Brain microvascular endothelial cell (primary cell): ENCODE measurements at regions not wholly inside any gene's neighbourhood (a gene's known extent, or its start where the extent isn't known, plus 50 kb on each side); places are given as distances from the start of the nearest gene placed in this dataset.

Experiments used
- DNase-seq: peaks from one replicate; pipeline ENCODE4 v3.0.0-alpha.2; 2020
- H3K27ac ChIP-seq: fragments of 250-450 bp; sonication (Bioruptor Pico); 2 replicates; pipeline ENCODE4 v1.5.1; 2020; ENCODE audit warnings: mild to moderate bottlenecking, moderate library complexity
- H3K27me3 ChIP-seq: fragments of 250-450 bp; sonication (Bioruptor Pico); replicated peaks from 2 replicates; pipeline ENCODE4 v1.5.1; 2020; ENCODE audit warnings: mild to moderate bottlenecking
- H3K36me3 ChIP-seq: fragments of 250-450 bp; sonication (Bioruptor Pico); replicated peaks from 2 replicates; pipeline ENCODE4 v1.5.1; 2020; ENCODE audit warnings: mild to moderate bottlenecking
- H3K4me3 ChIP-seq: 2 replicates; pipeline ENCODE4 v1.5.1; 2011; ENCODE audit warnings: low read depth, mild to moderate bottlenecking, control low read depth, low read length, moderate library complexity
- in situ Hi-C: cut with HindIII; loops from 2 replicates; pipeline ENCODE4 v1.10.0; 2017; ENCODE audit warnings: low sequenced_read_pairs, low pct_ligation_motif_present
- TF ChIP-seq, protein P1 (sequence below): IDR thresholded peaks from 2 replicates; pipeline ENCODE4 v1.5.1; 2011; ENCODE audit warnings: low read depth, mild to moderate bottlenecking, moderate library complexity, low read length, control low read depth, inconsistent platforms; ENCODE audit errors: missing control alignments

DNA sequence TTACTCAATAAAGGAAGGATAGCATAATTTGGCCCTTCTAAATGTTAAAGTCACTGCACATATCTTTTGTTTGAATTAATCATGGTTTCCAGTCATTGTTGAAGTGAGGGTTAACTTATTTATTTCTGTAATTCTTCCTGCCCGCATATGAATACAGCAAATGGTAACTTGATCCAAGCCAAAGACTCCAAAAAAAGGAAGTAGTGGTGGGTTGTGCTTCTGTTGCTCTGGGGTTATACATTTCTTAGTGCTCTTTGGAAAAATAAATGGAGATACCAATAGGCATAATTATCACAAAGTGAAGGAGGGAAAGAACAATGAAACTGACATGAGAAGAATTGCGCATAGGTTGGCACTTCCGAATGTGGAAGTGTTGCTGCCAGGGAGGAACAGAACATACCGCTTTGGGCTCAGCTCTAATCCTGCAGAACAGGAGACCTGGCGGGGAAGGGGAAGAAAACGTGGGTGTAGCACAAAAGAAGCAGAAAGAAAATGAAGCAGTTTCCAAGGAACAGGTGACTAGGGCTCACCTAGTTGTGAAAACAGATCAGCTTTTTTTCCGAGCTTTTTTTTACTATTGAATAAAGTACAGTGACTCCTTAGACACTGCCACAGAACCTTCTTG lies 69.7 kb upstream of the TAF11L2 start:
- TF ChIP-seq, protein P1, sequence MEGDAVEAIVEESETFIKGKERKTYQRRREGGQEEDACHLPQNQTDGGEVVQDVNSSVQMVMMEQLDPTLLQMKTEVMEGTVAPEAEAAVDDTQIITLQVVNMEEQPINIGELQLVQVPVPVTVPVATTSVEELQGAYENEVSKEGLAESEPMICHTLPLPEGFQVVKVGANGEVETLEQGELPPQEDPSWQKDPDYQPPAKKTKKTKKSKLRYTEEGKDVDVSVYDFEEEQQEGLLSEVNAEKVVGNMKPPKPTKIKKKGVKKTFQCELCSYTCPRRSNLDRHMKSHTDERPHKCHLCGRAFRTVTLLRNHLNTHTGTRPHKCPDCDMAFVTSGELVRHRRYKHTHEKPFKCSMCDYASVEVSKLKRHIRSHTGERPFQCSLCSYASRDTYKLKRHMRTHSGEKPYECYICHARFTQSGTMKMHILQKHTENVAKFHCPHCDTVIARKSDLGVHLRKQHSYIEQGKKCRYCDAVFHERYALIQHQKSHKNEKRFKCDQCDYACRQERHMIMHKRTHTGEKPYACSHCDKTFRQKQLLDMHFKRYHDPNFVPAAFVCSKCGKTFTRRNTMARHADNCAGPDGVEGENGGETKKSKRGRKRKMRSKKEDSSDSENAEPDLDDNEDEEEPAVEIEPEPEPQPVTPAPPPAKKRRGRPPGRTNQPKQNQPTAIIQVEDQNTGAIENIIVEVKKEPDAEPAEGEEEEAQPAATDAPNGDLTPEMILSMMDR = no peak
- no peak overlapping the region for H3K4me3 ChIP-seq
- H3K27ac ChIP-seq = no peak overlapping the region
- H3K36me3 ChIP-seq = no peaks in the 10 kb centered on the region
- no peak for DNase-seq
- H3K27me3 ChIP-seq = no peaks in the 10 kb centered on the region
- in situ Hi-C loops = no loop called here

DNA sequence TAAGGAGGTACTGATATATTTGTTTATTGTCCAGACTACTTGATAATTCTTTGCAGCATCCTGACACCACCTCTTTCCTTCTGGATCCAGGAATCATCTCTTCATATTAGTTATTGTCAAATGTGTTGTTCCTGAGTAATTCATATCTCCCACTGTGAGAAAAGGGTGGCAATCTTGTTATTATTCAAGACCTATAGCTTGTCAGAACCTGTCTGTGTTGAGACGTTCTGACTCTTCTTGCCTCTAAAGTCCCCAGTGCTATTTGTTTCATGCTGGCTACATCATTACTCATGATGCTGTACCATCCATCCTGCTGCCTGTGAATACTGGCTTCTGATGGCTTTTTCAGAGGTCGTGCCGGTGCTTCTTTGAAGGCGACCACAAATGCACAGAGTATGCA lies 68.7 kb upstream of the TAF11L2 start:
- no peaks in the 10 kb centered on the region for H3K36me3 ChIP-seq
- H3K4me3 ChIP-seq = no peak overlapping the region
- in situ Hi-C loops = no loop called here
- no peak for DNase-seq
- TF ChIP-seq, protein P1 = no peak
- H3K27ac ChIP-seq = no peak overlapping the region
- H3K27me3 ChIP-seq = no peaks in the 10 kb centered on the region

GRCh38 chr5:17430241-17430640 lies 67.8 kb upstream of the TAF11L2 start:
- TF ChIP-seq, protein P1 = no peak
- in situ Hi-C loops = no loop called here
- DNase-seq = no peak
- H3K27me3 ChIP-seq = no peaks in the 10 kb centered on the region
- no peak overlapping the region for H3K4me3 ChIP-seq
- no peaks in the 10 kb centered on the region for H3K36me3 ChIP-seq
- H3K27ac ChIP-seq = no peak overlapping the region

DNA sequence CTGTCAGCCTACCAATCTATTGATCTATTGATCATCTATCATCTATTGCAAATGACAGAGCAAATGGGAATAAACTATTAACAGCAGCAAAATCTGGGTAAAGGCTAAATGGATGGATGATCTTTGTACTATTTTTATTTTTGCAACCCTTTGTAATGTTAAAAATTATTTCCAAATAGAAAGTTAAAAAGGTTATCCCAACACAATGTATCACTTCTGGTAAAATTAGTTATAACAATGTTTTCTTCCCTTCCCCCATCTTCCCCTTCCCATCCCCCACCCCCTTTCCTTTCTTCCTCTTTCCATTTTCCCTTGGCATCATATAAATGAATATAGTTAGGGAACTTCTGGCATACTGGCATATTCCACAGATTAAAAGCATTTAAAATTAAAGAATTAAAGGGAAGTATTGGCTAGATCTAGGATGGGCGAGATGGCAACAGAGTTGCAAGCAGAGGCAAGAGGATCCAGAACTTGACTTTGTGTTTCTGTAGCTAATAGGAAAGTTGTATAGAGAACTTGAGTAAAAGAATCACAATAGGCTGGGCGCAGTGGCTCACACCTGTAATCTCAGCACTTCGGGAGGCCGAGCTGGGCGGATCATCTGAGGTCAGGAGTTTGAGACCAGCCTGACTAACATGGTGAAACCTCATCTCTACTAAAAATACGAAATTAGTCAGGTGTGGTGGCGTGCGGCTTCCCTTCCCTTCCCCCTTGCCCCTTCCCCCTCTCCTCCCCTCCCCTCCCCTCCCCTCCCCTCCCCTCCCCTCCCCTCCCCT lies 66.6 kb upstream of the TAF11L2 start:
- in situ Hi-C loops = no loop called here
- no peak overlapping the region for H3K4me3 ChIP-seq
- no peaks in the 10 kb centered on the region for H3K27me3 ChIP-seq
- H3K27ac ChIP-seq = no peak overlapping the region
- no peak for DNase-seq
- no peaks in the 10 kb centered on the region for H3K36me3 ChIP-seq
- TF ChIP-seq, protein P1 = no peak

DNA sequence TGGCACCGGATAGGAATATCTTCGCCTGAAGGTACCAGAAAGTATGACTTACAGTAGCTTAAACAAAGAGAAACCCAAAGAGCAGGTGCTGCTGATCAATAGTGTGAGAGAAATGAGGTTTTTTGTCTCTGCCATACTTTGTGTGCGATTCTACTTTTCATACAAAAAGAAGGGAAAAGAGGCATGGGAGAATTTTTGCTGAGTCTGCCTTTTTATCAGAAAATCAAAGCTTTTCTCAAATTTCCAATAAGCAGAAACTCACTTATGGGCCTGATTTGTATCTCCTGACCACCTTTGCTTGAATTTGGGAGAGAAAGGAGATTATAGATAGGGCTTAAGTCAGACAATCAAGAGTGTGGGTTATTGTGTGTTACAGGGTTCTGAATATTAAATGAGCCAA lies 65.5 kb upstream of the TAF11L2 start:
- no peak for DNase-seq
- TF ChIP-seq, protein P1 = no peak
- Histone ChIP-seq H3K27me3 (no peaks in the 10 kb centered on the region), H3K4me3 (no peak overlapping the region), H3K36me3 (no peaks in the 10 kb centered on the region), H3K27ac (no peak overlapping the region)
- in situ Hi-C loops = no loop called here

GRCh38 chr5:17433406-17433805 lies 64.6 kb upstream of the TAF11L2 start:
- in situ Hi-C loops = no loop called here
- Histone ChIP-seq H3K4me3 (no peak overlapping the region), H3K27ac (no peak overlapping the region), H3K36me3 (no peaks in the 10 kb centered on the region), H3K27me3 (no peaks in the 10 kb centered on the region)
- TF ChIP-seq, protein P1 = no peak
- DNase-seq = no peak
